Right ventricle myocardium superior (tissue), 1 donor: ENCODE measurements at regions not wholly inside any gene's neighbourhood (a gene's known extent, or its start where the extent isn't known, plus 50 kb on each side); places are given as distances from the start of the nearest gene placed in this dataset.
"Not testable (repeated sequence)": the region's sequence is repeated elsewhere in the genome, so short reads cannot be mapped to it uniquely, and the experiment has no call there.

Source experiments
- ATAC-seq: fragments of 200-7000 bp; cut with Tn5 transposase; one replicate; pipeline ENCODE4 v1.9.1; 2020; ENCODE audit warnings: mild to moderate bottlenecking; ENCODE audit not compliant: poor library complexity
- DNase-seq: peaks from one replicate; pipeline ENCODE4 v3.0.0-alpha.2; 2020
- intact Hi-C: fragments of 100-400 bp; cut with DNase I; formaldehyde crosslinking; loops from one replicate; pipeline ENCODE4 v1.11.2; 2022
- donor health status: DM: no; HTN: yes; CAD: no; lungs with severe emphysema.

DNA sequence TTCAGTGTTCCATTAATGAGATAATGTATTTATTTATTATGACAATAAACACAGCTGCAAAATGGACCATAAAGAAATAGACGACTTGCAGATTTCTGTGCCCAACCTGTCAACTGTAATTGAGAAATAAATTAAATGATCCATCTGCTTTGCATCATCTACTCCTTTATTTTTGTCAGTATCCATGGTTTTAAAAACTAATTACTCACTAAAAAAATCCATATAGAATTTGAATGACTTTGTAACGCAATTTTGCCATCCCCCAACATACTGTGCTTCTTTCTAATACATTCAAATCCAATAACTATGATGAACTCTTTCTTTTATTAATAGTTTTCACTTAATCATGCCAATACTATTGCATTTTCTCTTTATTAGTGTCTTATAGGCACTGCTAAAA lies 388.5 kb upstream of the SORCS1 start:
- intact Hi-C loops, result no loop called here
- DNase-seq, result no peak
- no peak for ATAC-seq

DNA sequence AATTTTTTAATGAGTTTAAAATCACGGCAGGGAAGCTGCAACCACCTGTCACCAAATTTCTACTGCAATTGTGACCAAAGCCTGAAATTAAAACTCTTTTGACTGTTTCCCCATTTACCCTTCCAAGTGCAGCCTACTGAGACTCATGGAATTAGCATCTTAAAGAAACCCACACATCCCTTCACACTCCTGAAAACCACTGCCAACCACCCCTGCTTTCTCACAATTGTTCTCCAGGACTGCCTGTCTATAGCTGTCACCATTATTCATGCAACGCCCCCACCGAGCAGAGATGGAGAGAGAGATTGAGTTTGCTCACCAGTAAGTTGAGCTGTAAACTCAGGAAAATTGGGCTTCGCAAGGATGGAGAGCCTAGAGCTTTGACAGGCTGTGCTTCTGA lies 383.8 kb upstream of the SORCS1 start:
- DNase-seq (no peak), ATAC-seq (no peak)
- intact Hi-C loops, result no loop called here

GRCh38 chr10:107546986-107547385 lies 382.5 kb upstream of the SORCS1 start:
- ATAC-seq (no peak), DNase-seq (no peak)
- intact Hi-C loops, result no loop called here

- ATAC-seq (no peak), DNase-seq (no peak)
- intact Hi-C loops, result no loop called here
Observed at GRCh38 chr10:107546284-107546683, 381.8 kb upstream of the SORCS1 start.

- ATAC-seq (no peak), DNase-seq (no peak)
- intact Hi-C loops, result no loop called here
Observed at GRCh38 chr10:107545717-107546116, 381.2 kb upstream of the SORCS1 start.

GRCh38 chr10:107544706-107545520 lies 380.4 kb upstream of the SORCS1 start:
- DNase-seq (no peak), ATAC-seq (no peak)
- intact Hi-C loops, result no loop called here

DNA sequence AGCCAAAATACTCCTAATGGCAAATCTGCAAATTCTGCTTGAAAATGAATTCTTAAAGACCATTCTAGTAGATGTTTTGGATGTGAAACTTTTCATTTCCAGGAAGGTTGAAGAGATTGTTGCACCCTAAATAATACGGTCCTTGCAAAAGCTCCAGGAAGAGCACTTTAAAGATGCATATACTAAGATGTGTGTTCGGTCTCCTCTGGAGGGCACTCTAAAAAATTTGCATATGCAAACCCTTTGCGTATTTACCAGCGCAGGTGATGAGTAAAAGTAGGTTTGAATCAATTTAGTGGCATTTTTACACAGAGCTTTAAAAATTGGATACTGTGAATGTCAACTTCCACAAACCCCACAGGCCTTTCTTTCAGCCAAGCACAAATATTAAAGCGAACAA lies 378.1 kb upstream of the SORCS1 start:
- ATAC-seq (no peak), DNase-seq (no peak)
- intact Hi-C loops, result no loop called here

GRCh38 chr10:107542016-107542415 lies 377.5 kb upstream of the SORCS1 start:
- DNase-seq (no peak), ATAC-seq (no peak)
- intact Hi-C loops, result no loop called here

DNA sequence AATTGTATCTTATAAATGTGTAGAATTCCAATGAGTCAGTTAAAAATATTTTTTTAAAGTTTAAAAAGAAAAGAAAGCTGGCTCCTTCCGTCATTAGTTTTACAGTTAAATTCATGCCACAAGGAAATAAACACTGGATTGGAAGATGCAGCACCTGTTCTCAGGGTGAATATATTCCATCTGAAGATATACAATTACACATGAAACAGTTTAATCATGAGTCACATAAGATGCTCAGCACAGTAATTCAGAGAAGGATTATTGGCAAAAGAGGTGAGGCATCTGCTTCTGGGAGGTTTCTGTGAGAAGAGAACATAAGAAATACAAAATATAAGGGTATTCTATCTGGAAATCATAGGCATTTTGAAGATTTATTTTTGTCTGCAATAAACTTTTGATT lies 376.5 kb upstream of the SORCS1 start:
- DNase-seq (no peak), ATAC-seq (no peak)
- intact Hi-C loops, result no loop called here

DNA sequence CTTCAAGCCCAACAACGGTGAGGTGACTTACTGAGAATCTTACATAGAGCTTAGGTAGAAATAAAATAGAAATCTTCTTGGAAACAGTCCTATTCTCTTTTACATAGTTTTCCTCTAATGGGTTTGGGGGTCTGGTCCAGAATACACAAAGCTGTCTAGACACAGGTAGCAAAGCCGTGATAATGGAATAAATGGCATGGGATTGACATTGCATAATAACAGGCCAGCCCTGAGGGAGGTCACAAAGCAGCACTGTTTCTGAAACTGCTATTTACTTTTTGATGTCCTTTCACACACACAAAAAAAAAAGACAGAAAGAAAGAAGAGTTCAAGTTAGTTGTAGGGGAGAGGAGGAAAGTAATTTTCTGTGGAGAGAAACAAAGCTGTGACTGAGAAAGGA lies 364.8 kb upstream of the SORCS1 start:
- ATAC-seq, result no peak
- intact Hi-C loops, result no loop called here

DNA sequence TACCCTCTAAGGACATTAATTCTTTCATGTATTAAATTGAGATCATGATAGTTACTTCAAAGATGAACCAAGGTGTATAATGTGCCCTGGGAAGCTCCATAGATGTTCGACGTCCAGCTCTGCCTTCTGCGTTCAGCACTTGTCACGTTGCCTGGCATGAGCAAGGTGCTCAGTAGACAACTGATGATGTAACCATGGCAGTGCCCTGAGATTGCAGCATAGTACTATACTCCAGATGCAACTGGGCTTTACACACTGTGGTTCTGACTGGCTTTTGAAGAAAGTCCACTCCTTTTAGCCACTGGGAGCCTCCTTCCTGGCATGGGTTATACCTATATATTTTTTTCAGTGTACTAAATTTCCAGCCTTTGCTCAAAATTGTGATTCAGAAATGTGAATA lies 355.8 kb upstream of the SORCS1 start:
- DNase-seq, result no peak
- intact Hi-C loops, result no loop called here
- ATAC-seq, result no peak

More for the DNA sequence above, 364.8 kb upstream of the SORCS1 start:
- DNase-seq, result no peak

DNA sequence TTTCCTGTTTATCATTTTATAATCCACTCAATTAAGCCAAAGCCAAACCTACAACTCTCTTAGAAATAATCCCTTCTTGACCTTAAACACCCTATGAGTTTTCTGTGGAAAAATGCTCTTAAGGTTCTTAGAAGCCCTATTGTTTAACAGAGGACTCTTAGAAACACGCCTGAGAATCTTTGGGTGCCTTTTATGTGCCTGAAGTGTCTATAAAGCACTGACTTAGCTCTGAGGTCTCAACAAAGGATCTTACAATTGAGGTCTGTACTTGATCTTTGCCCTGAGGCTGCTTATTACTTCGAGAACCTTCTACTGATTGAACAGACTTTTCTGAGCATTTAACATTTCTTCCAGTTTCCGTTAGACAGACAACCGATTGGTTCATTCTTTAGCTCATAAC lies 353.3 kb upstream of the SORCS1 start:
- ATAC-seq (no peak), DNase-seq (no peak)
- intact Hi-C loops, result no loop called here

DNA sequence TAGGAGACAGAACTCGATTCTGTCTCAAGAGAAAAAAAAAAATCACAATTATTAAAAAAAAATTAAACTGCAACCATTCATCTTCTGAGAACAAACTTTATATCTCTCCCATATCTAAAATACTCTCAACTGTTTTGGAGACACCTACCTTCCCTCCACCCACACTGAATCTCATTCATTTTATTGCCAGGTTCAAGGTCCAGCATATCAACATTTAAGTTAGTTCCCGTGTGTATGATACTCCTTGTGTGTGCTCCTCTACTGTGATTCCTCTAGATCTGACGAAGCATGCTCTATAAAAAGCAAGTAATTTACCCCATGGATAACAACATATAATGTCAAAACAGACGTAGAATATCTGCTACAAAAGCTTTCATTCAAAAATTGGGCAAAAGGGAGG lies 351.8 kb upstream of the SORCS1 start:
- ATAC-seq, result no peak
- intact Hi-C loops, result no loop called here

DNA sequence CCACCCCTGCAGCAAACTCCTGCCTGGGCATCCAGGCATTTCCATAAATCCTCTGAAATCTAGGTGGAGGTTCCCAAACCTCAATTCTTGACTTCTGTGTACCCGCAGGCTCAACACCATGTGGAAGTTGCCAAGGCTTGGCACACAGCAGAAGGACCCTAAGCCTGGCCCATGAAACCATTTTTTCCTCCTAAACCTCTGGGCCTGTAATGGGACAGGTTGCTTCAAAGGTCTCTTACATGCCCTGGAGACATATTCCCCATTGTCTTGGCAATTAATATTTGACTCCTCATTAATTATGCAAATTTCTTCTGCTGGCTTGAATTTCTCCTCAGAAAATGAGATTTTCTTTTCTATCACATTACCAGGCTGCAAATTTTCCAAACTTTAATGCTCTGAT lies 339.5 kb upstream of the SORCS1 start:
- intact Hi-C loops, ATAC-seq, DNase-seq: not testable (repeated sequence)

More for the DNA sequence above, 351.8 kb upstream of the SORCS1 start:
- DNase-seq, result no peak

DNA sequence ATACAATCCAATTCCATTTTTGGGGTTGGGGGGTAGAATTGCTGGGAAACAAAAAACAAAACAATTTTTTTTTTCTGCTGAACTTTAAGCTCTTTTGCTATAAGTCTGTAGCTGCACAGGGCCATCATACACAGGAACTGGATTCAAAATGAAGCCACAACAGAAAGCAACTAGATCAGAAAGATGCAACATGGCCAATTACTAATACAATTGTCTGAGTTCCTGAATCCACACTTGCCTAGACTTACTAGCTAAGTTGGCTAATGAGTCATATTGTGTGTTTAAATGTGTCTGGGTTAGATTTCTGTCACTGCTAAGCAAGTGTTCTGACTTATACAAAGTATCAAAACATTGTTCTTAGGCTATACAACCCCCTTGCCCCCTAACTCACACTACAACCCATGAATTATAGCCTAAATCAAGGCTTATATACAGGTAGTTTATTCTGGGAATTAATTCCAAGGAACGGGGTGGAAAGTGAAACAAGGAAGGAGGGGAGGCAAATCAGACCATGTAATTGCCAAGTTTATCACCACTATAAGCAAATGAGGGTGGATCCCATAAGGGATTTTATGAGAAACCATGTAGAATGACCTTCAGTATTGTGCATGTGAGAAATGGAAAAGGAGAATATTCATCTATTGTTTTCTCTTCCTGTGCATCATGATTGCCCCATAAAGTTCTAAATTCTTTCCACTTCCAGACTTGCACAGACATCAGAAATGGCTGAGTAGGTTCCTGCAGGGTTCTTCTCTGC lies 337.9 kb upstream of the SORCS1 start:
- no peak for DNase-seq
- intact Hi-C loops, result no loop called here
- no peak for ATAC-seq

DNA sequence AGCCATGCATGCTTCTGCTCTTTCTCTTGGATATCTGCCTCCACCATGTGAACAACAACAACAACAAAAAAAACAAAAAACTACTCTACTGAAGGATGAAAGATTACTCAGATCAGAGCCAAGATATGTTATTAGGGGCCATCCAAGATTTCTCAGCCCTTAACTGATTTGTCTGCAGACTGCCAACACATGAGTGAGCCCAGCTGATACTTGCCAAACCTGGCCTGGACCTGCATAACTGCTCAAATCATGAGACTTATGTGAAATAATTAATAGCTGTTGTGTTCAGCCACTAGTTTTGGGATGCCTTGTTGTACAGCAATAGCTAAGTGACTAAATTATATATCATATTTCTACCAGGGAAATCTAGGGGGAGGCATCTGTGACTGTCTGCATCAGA lies 334.5 kb upstream of the SORCS1 start:
- ATAC-seq, result no peak
- no peak for DNase-seq
- intact Hi-C loops, result no loop called here

DNA sequence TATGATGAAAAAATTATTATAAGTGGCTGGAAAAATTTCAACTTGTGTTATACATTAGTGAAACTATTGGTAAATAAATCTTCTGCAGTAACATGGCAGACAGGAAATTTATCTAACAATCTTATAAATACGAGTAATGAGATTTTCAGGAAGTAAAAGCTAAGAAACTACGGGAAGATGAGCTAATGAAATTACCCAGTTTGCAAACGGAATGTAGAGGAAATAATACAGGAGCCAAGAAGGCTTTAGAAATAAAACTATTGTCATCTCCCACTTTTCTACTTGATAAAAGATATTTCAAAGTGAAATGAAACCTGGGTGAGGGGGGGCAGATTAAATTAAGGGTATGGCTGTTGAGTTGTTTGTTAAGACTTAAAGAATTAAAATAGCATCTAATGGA lies 332.5 kb upstream of the SORCS1 start:
- ATAC-seq, result no peak
- DNase-seq, result no peak
- intact Hi-C loops, result no loop called here

DNA sequence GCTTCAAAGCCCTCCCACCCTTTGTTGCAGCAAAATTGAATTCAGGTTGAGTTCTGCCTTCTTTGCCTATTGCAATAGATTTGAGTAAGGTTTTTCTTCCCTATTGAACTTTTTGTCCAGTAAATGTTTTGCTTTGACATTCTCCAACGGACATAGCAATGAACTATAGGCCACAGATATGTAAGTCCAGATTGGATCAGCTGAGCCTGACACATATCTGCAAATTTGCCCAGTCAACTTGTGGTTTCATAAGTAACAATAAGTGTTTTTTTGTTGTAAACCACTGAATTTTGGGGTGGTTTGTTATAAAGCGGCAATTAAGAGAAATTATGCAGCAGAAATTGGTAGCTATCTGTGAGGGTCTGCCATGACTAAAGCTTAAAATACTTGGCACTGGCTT lies 332.1 kb upstream of the SORCS1 start:
- ATAC-seq (no peak), DNase-seq (no peak)
- intact Hi-C loops, result no loop called here

DNA sequence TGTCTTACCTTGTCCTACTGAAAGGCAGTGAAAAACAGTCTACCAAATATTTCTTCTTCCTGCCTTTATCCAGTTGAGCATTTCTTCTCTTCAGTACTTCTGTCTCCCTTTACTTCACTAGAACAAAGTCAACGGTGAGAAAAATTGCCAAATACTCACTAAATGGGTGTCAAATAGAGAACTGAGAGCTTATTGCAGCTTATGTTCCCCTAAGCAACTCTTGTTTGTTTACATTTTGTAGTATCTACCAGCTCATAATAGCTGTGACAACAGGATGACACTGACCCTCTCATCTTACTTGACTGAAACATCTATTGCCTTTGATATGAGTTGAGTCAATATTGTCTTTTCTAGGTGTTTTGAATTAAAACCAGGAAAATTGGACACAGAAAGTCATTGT lies 327.9 kb upstream of the SORCS1 start:
- intact Hi-C loops, result no loop called here
- DNase-seq (no peak), ATAC-seq (no peak)

- intact Hi-C loops, result no loop called here
- DNase-seq, result no peak
- ATAC-seq, result no peak
Observed at GRCh38 chr10:107490389-107490788, 325.9 kb upstream of the SORCS1 start.
